H9 (cell line): ENCODE measurements at regions not wholly inside any gene's neighbourhood (a gene's known extent, or its start where the extent isn't known, plus 50 kb on each side); places are given as distances from the start of the nearest gene placed in this dataset.

ENCODE experiments used
- DNase-seq: peaks from one replicate; pipeline ENCODE4 v3.0.0-alpha.2; 2017
- H2AFZ ChIP-seq: one replicate; pipeline ENCODE4 v1.6.1; 2013; ENCODE audit warnings: mild to moderate bottlenecking, low read length, control low read depth, moderate library complexity
- H2AK5ac ChIP-seq: 2 replicates; pipeline ENCODE4 v1.6.1; 2013; ENCODE audit warnings: low read length, control low read depth, mixed read lengths; ENCODE audit not compliant: insufficient read length
- H2BK120ac ChIP-seq: one replicate; pipeline ENCODE4 v1.6.1; 2013; ENCODE audit warnings: low read depth, mild to moderate bottlenecking, low read length, control low read depth, inconsistent platforms; ENCODE audit not compliant: poor library complexity, severe bottlenecking
- H2BK12ac ChIP-seq: 2 replicates; pipeline ENCODE4 v1.6.1; 2013; ENCODE audit warnings: low read length, control low read depth, mixed read lengths, low read depth; ENCODE audit not compliant: insufficient read length
- H2BK15ac ChIP-seq: 2 replicates; pipeline ENCODE4 v1.6.1; 2013; ENCODE audit warnings: low read depth, low read length, control low read depth
- H2BK20ac ChIP-seq: one replicate; pipeline ENCODE4 v1.6.1; 2013; ENCODE audit warnings: low read depth, mild to moderate bottlenecking, low read length, control low read depth, inconsistent platforms; ENCODE audit not compliant: poor library complexity, severe bottlenecking
- H2BK5ac ChIP-seq: 2 replicates; pipeline ENCODE4 v1.6.1; 2013; ENCODE audit warnings: low read length, control low read depth, mixed read lengths; ENCODE audit not compliant: insufficient read length
- H3K14ac ChIP-seq: 2 replicates; pipeline ENCODE4 v1.6.1; 2013; ENCODE audit warnings: low read length, control low read depth; ENCODE audit not compliant: insufficient read depth
- H3K18ac ChIP-seq: 2 replicates; pipeline ENCODE4 v1.6.1; 2013; ENCODE audit warnings: low read depth, mild to moderate bottlenecking, mixed read lengths, low read length, control low read depth; ENCODE audit not compliant: insufficient read length
- H3K23ac ChIP-seq: 2 replicates; pipeline ENCODE4 v1.6.1; 2013; ENCODE audit warnings: low read length, control low read depth, mixed read lengths, low read depth; ENCODE audit not compliant: insufficient read length
- H3K23me2 ChIP-seq: 2 replicates; pipeline ENCODE4 v1.6.1; 2013; ENCODE audit warnings: low read depth, mild to moderate bottlenecking, mixed read lengths, low read length, control low read depth; ENCODE audit not compliant: insufficient read length, poor library complexity, severe bottlenecking
- H3K27ac ChIP-seq: 2 replicates; pipeline ENCODE4 v1.5.1; 2013; ENCODE audit warnings: low read length, control low read depth, mixed read lengths, low read depth; ENCODE audit not compliant: insufficient read length
- H3K27me3 ChIP-seq: 2 replicates; pipeline ENCODE4 v1.6.1; 2013; ENCODE audit warnings: low read length, control low read depth, inconsistent platforms; ENCODE audit not compliant: insufficient read depth
- H3K4ac ChIP-seq: 2 replicates; pipeline ENCODE4 v1.6.1; 2013; ENCODE audit warnings: low read depth, mild to moderate bottlenecking, control low read depth, inconsistent platforms, low read length, moderate library complexity
- H3K4me1 ChIP-seq: 2 replicates; pipeline ENCODE4 v1.6.1; 2013; ENCODE audit warnings: low read length, control low read depth, inconsistent platforms; ENCODE audit not compliant: insufficient read depth
- H3K4me2 ChIP-seq: 2 replicates; pipeline ENCODE4 v1.6.1; 2013; ENCODE audit warnings: low read length, control low read depth, mixed read lengths; ENCODE audit not compliant: insufficient read length, insufficient read depth
- H3K56ac ChIP-seq: 2 replicates; pipeline ENCODE4 v1.6.1; 2013; ENCODE audit warnings: low read depth, mild to moderate bottlenecking, mixed read lengths, low read length, control low read depth; ENCODE audit not compliant: insufficient read length
- H3K79me1 ChIP-seq: 2 replicates; pipeline ENCODE4 v1.6.1; 2013; ENCODE audit warnings: low read depth, mild to moderate bottlenecking, moderate library complexity, low read length, control low read depth, inconsistent platforms; ENCODE audit not compliant: insufficient read depth, poor library complexity, severe bottlenecking
- H3K79me2 ChIP-seq: 2 replicates; pipeline ENCODE4 v1.6.1; 2013; ENCODE audit warnings: low read length, control low read depth, inconsistent platforms; ENCODE audit not compliant: insufficient read depth
- H3K9ac ChIP-seq: 2 replicates; pipeline ENCODE4 v1.6.1; 2013; ENCODE audit warnings: low read length, control low read depth, mixed read lengths; ENCODE audit not compliant: insufficient read length; ENCODE audit errors: extremely low read depth
- H3K9me3 ChIP-seq: one replicate; pipeline ENCODE4 v1.6.1; 2013; ENCODE audit warnings: low read depth, low read length, inconsistent platforms; ENCODE audit not compliant: control insufficient read depth
- H3T11ph ChIP-seq: one replicate; pipeline ENCODE4 v1.6.1; 2013; ENCODE audit warnings: mild to moderate bottlenecking, low read length, control low read depth, inconsistent platforms
- H4K20me1 ChIP-seq: one replicate; pipeline ENCODE4 v1.6.1; 2013; ENCODE audit not compliant: control insufficient read depth, insufficient read length, insufficient read depth
- H4K5ac ChIP-seq: 2 replicates; pipeline ENCODE4 v1.6.1; 2013; ENCODE audit warnings: low read depth, mild to moderate bottlenecking, mixed read lengths, low read length, control low read depth; ENCODE audit not compliant: insufficient read length
- H4K8ac ChIP-seq: replicated peaks from 2 replicates; pipeline ENCODE4 v1.6.1; 2013; ENCODE audit warnings: low read length, control low read depth, mixed read lengths, low read depth; ENCODE audit not compliant: insufficient read length
- H4K91ac ChIP-seq: 2 replicates; pipeline ENCODE4 v1.6.1; 2013; ENCODE audit warnings: low read depth, mild to moderate bottlenecking, moderate library complexity, mixed read lengths, low read length, control low read depth; ENCODE audit not compliant: insufficient read length
- H3K27ac Mint-ChIP-seq, 3 experiments: 2 replicates in 2 of 3; 3 replicates in 1 of 3; pipeline ENCODE4 v1.8.0; 2020 to 2021; ENCODE audit warnings: mixed read lengths in 3 of 3, mild to moderate bottlenecking in 1 of 3, moderate library complexity in 1 of 3
- H3K27me3 Mint-ChIP-seq: 2 replicates; pipeline ENCODE4 v1.8.0; 2021; ENCODE audit warnings: low read depth, mild to moderate bottlenecking, moderate library complexity, mixed read lengths
- H3K36me3 Mint-ChIP-seq, 3 experiments: 2 replicates in 2 of 3; 3 replicates in 1 of 3; pipeline ENCODE4 v1.8.0; 2020 to 2021; ENCODE audit warnings: low read depth in 3 of 3, mixed read lengths in 3 of 3; ENCODE audit not compliant: insufficient read depth in 1 of 3
- H3K4me1 Mint-ChIP-seq, 2 experiments: 2 replicates each; pipeline ENCODE4 v1.8.0; 2020; ENCODE audit warnings: mixed read lengths in 2 of 2
- H3K4me3 Mint-ChIP-seq, 2 experiments: 2 replicates in 1 of 2; 3 replicates in 1 of 2; pipeline ENCODE4 v1.8.0; 2020 to 2021; ENCODE audit warnings: mild to moderate bottlenecking in 2 of 2, mixed read lengths in 2 of 2, moderate library complexity in 1 of 2
- H3K9me3 Mint-ChIP-seq, 2 experiments: 2 replicates in 1 of 2; 3 replicates in 1 of 2; pipeline ENCODE4 v1.8.0; 2020; ENCODE audit warnings: mild to moderate bottlenecking in 2 of 2, mixed read lengths in 2 of 2, moderate library complexity in 1 of 2
- WGBS: extraction: QIAGEN DNeasy Blood & Tissue Kit; methylation state at CpG from one replicate; pipeline ENCODE4 v1.1.7; 2013; ENCODE audit warnings: missing lambda C conversion rate, low lambda C conversion rate, mixed read lengths; ENCODE audit not compliant: insufficient read length; ENCODE audit errors: extremely low coverage; 5-methylcytosine and 5-hydroxymethylcytosine counted together
- TF ChIP-seq, protein P1 (sequence below): fragments of 200-600 bp; sonication (generic); conservative IDR thresholded peaks from 3 replicates; pipeline ENCODE4 v1.8.0; 2021; ENCODE audit warnings: antibody characterized with exemption, mild to moderate bottlenecking

DNA sequence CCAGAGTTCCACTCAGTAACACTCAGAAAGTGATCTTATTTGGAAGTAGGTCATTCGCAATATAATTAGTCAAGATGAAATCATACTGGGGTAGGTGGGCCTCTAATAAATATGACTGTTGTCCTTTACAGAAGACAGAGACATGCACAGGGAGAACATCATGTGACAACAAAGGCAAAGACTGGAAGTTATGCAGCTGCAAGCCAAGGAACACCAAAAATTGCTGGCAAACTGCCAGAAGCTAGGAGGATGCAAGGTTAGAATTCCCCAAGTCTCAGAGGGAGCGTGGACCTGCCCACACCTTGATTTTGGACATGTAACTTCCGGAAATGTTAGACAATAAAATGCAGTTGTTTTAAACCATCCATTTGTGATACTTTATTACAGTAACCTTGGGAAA is 471.5 kb upstream of the AGTR1 start:
- H3K27me3 ChIP-seq, result no peaks in the 10 kb centered on the region
- no peak overlapping the region for H3K18ac ChIP-seq
- H4K5ac ChIP-seq, result no peak overlapping the region
- TF ChIP-seq, protein P1, sequence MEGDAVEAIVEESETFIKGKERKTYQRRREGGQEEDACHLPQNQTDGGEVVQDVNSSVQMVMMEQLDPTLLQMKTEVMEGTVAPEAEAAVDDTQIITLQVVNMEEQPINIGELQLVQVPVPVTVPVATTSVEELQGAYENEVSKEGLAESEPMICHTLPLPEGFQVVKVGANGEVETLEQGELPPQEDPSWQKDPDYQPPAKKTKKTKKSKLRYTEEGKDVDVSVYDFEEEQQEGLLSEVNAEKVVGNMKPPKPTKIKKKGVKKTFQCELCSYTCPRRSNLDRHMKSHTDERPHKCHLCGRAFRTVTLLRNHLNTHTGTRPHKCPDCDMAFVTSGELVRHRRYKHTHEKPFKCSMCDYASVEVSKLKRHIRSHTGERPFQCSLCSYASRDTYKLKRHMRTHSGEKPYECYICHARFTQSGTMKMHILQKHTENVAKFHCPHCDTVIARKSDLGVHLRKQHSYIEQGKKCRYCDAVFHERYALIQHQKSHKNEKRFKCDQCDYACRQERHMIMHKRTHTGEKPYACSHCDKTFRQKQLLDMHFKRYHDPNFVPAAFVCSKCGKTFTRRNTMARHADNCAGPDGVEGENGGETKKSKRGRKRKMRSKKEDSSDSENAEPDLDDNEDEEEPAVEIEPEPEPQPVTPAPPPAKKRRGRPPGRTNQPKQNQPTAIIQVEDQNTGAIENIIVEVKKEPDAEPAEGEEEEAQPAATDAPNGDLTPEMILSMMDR, result no peak
- H2AFZ ChIP-seq, result no peak overlapping the region
- no peaks in the 10 kb centered on the region for H3K9me3 ChIP-seq
- no peak overlapping the region for H4K91ac ChIP-seq
- no peaks in the 10 kb centered on the region for H3K79me2 ChIP-seq
- no peak overlapping the region for H3K27ac Mint-ChIP-seq
- H3K4ac ChIP-seq, result no peak overlapping the region
- no CpG with 5 or more reads among the region's 3 CpGs for WGBS
- H4K8ac ChIP-seq, result no peak overlapping the region
- H4K20me1 ChIP-seq, result no peaks in the 10 kb centered on the region
- no peak overlapping the region for H2BK12ac ChIP-seq
- no peaks in the 10 kb centered on the region for H3K9me3 Mint-ChIP-seq
- no peaks in the 10 kb centered on the region for H3K23me2 ChIP-seq
- H3K27ac ChIP-seq, result no peak overlapping the region
- no peak overlapping the region for H3K23ac ChIP-seq
- no peaks in the 10 kb centered on the region for H3K27me3 Mint-ChIP-seq
- H3K4me2 ChIP-seq, result no peak overlapping the region
- H2AK5ac ChIP-seq, result no peak overlapping the region
- H3K36me3 Mint-ChIP-seq, result no peaks in the 10 kb centered on the region
- no peak overlapping the region for H3K9ac ChIP-seq
- no peak for DNase-seq
- H3T11ph ChIP-seq, result no peak overlapping the region
- H3K14ac ChIP-seq, result no peak overlapping the region
- H3K79me1 ChIP-seq, result no peaks in the 10 kb centered on the region
- no peak overlapping the region for H2BK15ac ChIP-seq
- H3K4me1 Mint-ChIP-seq, result peaks cover 0 to 3% of the 10 kb centered on the region in 2 experiments; a peak in 1 of 4 replicates
- H2BK120ac ChIP-seq, result no peak overlapping the region
- H2BK20ac ChIP-seq, result no peak overlapping the region
- H3K56ac ChIP-seq, result no peak overlapping the region
- H3K4me3 Mint-ChIP-seq, result no peak overlapping the region
- no peaks in the 10 kb centered on the region for H3K4me1 ChIP-seq
- H2BK5ac ChIP-seq, result no peak overlapping the region
